ENCODE measurements at regions not wholly inside any gene's neighbourhood (a gene's known extent, or its start where the extent isn't known, plus 50 kb on each side); places are given as distances from the start of the nearest gene placed in this dataset.

DNA sequence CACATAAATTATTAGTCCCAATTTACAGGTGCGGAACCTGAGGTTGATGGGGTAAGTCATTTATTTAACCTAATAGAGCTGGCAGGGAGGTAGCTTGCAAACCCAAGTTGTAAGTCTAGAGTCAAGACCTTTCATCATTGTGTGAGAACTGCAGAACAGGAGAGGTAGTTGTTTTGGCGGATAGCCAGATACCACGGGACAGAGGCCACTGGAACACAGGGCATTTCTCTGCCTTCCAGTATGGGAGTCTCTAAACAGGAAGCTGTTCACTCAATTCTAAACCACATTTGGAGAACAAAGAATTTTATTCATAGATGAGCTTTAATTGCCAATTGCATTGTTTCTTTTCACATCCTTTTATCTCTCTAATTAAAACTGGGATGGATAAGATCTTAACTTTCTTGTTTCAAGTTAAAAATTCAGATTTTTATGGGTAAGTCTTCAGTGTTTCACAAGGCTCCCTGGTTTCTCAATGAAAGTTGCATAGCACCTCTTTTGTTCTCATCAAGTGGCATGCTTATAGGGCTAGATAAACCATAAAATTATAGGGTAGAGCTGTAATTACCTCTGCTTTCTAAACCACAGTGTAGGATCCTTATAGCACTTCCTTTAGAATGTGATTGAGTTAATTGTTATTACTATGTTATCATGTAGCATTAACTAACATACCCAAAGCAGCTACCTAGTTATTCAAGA lies 489.0 kb downstream of the GATA3 start:
- no peak for DNase-seq (ENCODE audit: low read depth)

DNA sequence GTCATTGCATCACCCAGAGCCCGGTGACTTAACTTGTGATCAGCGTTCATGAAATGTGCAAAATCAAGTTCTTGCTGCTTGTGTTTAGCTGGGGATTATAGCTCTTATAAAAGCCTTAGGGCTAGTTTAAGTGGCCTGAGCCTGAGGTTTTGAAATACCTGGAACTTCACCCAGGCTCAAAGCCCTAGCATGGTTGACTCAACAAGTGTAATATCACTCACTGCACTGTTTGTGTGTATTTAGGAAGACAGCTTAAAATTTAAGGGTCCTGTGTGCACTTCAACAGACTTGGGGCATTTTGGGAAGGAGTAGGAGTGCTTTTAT lies 489.5 kb downstream of the GATA3 start:
- DNase-seq (ENCODE audit: low read depth): no peak

DNA sequence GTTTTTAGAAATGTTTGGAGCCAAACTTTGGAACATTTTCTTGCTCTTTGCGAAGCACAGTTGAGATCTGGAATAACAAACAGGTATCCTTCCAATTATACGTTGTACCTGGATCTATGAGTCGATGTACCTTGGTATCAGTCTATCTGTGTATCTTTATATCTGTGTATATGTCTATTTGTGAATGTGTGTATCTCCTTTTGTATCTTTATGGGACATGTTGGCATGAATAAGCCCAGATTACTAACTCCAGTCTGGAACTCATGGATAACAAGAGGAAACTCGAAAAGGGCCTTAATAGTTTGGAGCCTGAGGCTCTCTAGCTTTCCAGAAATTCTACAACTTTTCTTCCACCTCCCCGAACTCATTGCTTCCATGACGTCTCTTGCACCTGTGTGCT lies 490.0 kb downstream of the GATA3 start:
- DNase-seq (ENCODE audit: low read depth): no peak

- no peak for DNase-seq (ENCODE audit: low read depth)
Observed at GRCh38 chr10:8554574-8554973, 500.1 kb downstream of the GATA3 start.

- no peak for DNase-seq (ENCODE audit: low read depth)
Observed at GRCh38 chr10:8556321-8556720, 501.8 kb downstream of the GATA3 start.

DNA sequence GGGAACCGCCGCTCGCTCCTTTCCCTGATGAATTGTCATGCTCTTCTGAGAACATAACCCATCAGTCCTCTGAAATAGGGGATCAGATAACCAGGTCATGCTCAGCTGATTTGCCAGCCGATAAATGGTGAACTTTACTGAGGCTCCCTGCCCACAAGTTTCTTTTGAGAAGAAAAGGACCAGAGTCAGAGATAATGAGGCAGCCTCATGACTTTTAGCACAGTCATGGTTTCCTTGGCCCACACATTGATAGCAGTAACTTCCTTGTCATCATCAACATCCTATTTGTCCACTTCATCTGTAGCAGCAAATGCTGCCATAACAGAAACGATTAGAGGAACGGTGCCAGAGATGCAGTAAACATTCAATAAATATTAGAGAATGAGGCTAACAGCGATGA lies 509.0 kb downstream of the GATA3 start:
- no peak for DNase-seq (ENCODE audit: low read depth)

GRCh38 chr10:8566737-8567136 lies 512.2 kb downstream of the GATA3 start:
- no peak for DNase-seq (ENCODE audit: low read depth)

DNA sequence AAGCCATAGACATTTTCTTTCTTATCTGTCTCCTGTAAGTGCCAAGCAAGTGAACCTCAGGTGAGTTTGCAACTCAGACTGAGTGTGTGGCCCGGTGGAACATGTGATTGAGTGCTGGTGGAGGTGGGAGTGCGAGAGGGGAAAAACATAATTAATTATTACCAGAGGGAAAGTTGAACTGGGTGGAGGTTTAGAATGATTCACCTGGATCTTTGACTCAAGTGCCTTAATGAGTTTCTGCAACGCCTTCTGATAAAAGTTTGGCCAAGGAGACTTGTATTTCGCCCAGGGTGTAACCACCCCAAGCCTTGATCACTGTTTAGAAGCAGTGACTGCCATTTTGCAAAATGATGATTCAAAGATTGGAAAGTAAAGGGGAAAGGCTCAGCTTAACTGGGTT lies 513.9 kb downstream of the GATA3 start:
- DNase-seq (ENCODE audit: low read depth): no peak

- DNase-seq (ENCODE audit: low read depth): no peak
Observed at GRCh38 chr10:8575620-8576019, 521.1 kb downstream of the GATA3 start.

GRCh38 chr10:8576281-8576680 lies 521.8 kb downstream of the GATA3 start:
- DNase-seq (ENCODE audit: low read depth): no peak

- no peak for DNase-seq (ENCODE audit: low read depth)
Observed at GRCh38 chr10:8576911-8577310, 522.4 kb downstream of the GATA3 start.

GRCh38 chr10:8577686-8578085 lies 523.2 kb downstream of the GATA3 start:
- no peak for DNase-seq (ENCODE audit: low read depth)

- no peak for DNase-seq (ENCODE audit: low read depth)
Observed at GRCh38 chr10:8581521-8582225, 527.2 kb downstream of the GATA3 start.

GRCh38 chr10:8583096-8583495 lies 528.6 kb downstream of the GATA3 start:
- no peak for DNase-seq (ENCODE audit: low read depth)

DNA sequence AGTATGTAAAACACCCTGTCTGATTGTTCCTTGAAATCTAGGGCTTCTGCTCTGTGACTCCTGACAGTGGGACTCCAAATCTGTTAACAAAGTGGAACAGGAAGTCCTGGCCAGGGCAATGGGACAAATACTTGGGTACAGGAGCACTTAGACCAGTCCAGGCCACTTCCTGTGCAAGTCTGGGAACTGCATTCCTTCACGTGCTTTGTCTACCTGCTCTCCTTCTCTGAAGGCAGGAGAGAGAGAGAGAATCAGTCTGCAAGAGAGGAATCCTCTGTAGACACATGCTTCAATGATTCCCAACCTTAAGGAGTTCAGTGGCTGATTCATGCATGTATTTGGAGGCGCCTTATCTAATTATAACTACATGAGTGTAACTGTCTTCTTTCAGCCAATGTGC lies 530.2 kb downstream of the GATA3 start:
- DNase-seq (ENCODE audit: low read depth): no peak

DNA sequence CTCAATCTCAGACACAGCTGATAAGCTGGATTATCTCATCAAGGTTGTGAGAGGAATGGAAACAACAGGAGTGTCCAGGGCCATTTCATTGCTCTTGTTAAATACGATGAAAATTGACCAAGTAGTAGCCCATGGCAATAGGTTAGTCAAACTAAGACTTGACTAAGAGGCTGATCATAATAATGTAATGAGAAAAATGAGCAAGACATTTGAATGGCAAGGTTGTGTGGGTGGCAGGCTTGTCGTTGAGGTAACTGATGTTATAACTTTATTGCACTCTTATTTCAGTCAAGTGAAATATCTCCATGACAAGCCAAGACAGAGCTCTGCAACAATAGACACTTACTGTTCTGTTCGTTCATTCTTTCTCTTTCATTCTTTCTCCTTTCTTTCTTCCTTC lies 532.0 kb downstream of the GATA3 start:
- no peak for DNase-seq (ENCODE audit: low read depth)

- no peak for DNase-seq (ENCODE audit: low read depth)
Observed at GRCh38 chr10:8588135-8588534, 533.6 kb downstream of the GATA3 start.

- no peak for DNase-seq (ENCODE audit: low read depth)
Observed at GRCh38 chr10:8590518-8590917, 536.0 kb downstream of the GATA3 start.

DNA sequence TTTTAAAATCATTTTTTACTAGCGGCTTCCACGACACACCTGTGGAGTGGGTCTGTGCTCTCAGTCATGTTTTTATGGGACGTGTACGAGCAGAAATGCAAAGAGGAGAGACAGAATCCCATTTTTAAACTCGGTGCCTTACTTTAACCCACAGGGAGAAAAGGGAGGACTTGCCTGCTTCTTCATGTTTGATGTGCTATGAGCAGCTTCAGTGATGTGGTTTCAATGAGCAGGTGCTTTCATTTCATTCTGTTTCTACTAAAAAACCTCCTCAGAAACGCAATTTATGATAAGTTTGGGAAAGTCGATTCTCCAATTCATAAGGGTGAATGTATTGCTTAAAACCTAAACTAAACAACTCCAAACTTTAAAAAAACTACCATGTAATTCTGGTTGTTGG lies 537.2 kb downstream of the GATA3 start:
- no peak for DNase-seq (ENCODE audit: low read depth)

DNA sequence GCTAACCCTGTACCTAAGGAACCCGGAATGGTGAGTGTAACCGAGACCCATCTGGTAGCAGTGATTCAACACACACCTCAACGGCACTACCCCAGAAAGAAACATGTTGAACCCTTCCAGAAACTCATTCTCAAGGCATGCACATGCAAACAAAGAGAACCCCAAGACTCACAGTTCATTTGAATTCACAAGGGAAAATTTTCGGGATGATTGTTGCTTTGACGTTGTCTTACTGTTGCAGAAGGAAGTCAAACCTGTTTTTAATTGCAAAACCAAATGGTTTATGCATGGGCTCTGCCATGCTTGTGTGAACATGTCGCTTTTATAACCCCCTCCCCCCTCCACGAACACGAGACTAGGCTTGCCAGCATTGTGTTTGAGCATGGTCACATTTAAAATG lies 539.7 kb downstream of the GATA3 start:
- DNase-seq (ENCODE audit: low read depth): no peak

DNA sequence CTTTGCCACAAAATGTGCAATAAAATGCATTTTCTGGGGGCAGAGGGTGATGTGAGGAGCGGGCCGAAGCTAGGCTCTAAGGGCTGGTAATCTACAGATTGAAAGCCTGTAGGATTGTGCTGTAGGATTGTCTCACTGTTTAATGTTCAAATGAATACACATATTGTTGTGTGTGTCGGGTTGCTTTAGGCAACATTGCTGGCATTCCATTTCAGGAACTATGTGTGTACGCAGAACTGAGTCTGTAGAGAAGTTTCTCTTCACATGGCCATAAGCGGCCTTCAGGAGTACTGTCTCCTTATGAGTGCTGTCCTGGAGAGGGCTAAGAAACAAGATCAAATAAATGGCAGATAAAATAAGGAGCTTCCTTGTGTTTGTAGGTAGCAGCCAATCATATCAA lies 540.2 kb downstream of the GATA3 start:
- no peak for DNase-seq (ENCODE audit: low read depth)

DNA sequence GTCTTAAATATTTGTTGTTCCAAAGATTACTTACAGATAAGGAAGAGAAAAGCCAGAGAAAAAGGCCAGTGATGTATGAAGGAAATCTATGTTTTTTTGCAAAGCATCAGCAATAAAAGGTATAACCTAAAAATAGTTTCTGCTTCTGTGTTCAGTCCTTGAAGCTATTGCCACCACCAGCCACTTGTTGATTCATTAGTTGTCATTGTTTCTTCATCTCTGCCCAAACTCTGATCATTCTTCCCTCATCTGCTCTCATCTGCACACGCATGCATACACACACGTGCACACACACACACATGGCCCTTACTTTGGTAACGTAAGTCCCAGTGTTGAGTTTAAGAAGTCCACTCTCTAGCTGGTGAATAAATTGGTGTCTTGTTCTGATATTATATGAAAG lies 540.7 kb downstream of the GATA3 start:
- DNase-seq (ENCODE audit: low read depth): no peak

DNA sequence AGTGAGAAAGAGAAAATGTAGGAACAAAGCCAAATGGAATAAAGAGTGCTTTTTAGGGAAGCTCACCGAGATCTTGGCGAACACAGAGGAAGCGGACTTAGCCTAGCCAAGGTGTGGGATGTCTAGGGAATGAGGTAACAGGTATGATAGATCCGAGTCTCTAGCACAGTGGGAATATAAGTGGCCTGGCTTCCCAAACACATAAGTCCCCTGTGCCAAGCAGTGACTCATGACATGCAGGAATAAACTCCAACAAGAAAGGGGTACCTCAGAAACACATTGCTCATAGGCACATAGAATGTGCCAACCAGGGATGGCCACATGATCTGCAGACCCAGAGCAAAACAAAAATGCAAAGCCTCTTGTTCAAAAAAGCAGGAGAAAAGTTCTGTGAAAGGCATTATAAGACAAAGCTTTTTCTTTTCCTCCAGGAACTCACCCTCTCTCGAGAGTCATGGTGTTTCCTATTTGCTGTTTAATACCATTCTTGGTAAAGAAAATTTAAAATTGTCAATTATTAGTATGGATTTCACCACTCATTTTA lies 542.5 kb downstream of the GATA3 start:
- DNase-seq (ENCODE audit: low read depth): no peak

- DNase-seq (ENCODE audit: low read depth): no peak
Observed at GRCh38 chr10:8600192-8600591, 545.7 kb downstream of the GATA3 start.
